Memory B cell (primary cell): ENCODE measurements at regions not wholly inside any gene's neighbourhood (a gene's known extent, or its start where the extent isn't known, plus 50 kb on each side); places are given as distances from the start of the nearest gene placed in this dataset.
"Not testable (repeated sequence)": the region's sequence is repeated elsewhere in the genome, so short reads cannot be mapped to it uniquely, and the experiment has no call there.

Experiments used
- ATAC-seq: fragments of 150-1000 bp; cut with Tn5 transposase; 2 replicates; pipeline ENCODE4 v1.10.0; 2021; ENCODE audit warnings: low read depth, mild to moderate bottlenecking, moderate library complexity
- DNase-seq, 2 donors: peaks; one replicate each; pipeline ENCODE4 v3.0.0; 2022; ENCODE audit warnings: low spot score in 2 of 2
- H3K27ac Mint-ChIP-seq: one replicate; pipeline ENCODE4 v1.8.0; 2022; ENCODE audit warnings: mild to moderate bottlenecking, moderate library complexity, mixed read lengths
- H3K27me3 Mint-ChIP-seq: one replicate; pipeline ENCODE4 v1.8.0; 2022; ENCODE audit warnings: mixed read lengths
- H3K36me3 Mint-ChIP-seq: one replicate; pipeline ENCODE4 v1.8.0; 2022; ENCODE audit warnings: mild to moderate bottlenecking, mixed read lengths
- H3K4me1 Mint-ChIP-seq: one replicate; pipeline ENCODE4 v1.8.0; 2022; ENCODE audit warnings: mixed read lengths
- H3K4me3 Mint-ChIP-seq: one replicate; pipeline ENCODE4 v1.8.0; 2022; ENCODE audit warnings: mild to moderate bottlenecking, moderate library complexity, mixed read lengths
- H3K9me3 Mint-ChIP-seq: one replicate; pipeline ENCODE4 v1.8.0; 2022; ENCODE audit warnings: mixed read lengths

- H3K27ac Mint-ChIP-seq, H3K36me3 Mint-ChIP-seq, DNase-seq, ATAC-seq, H3K9me3 Mint-ChIP-seq, H3K4me3 Mint-ChIP-seq, H3K27me3 Mint-ChIP-seq, H3K4me1 Mint-ChIP-seq: not testable (repeated sequence)
Observed at GRCh38 chr11:23335586-23335985, 475.3 kb upstream of the CCDC179 start.

DNA sequence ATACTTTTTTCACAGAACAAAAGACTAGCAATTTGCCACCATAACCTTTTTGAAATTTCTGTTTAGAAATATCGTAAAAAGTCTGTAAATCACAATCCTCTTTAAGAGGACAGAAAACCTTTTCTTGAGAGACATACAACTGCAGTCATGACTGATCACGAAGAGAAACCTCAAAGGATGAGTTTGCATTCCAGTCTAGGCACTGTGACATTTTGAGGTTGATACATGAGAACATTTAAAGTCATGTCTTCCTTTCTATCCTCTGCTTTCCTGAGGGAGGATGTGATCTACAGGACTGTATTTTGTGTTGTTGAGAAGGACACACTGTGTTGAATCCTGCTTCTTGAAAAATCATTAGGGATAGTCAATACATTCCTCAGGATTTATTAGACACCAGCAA, 476.7 kb upstream of the CCDC179 start:
- H3K4me3 Mint-ChIP-seq, result no peak overlapping the region

GRCh38 chr11:23353611-23354010, 493.3 kb upstream of the CCDC179 start:
- no peaks in the 10 kb centered on the region for H3K36me3 Mint-ChIP-seq
- no peaks in the 10 kb centered on the region for H3K9me3 Mint-ChIP-seq
- H3K4me3 Mint-ChIP-seq, result no peak overlapping the region
- H3K27me3 Mint-ChIP-seq, result no peaks in the 10 kb centered on the region
- no peaks in the 10 kb centered on the region for H3K4me1 Mint-ChIP-seq
- DNase-seq, result no peak
- no peak overlapping the region for H3K27ac Mint-ChIP-seq
- ATAC-seq, result no peak

More for the DNA sequence above, 476.7 kb upstream of the CCDC179 start:
- H3K27me3 Mint-ChIP-seq, result no peaks in the 10 kb centered on the region
- no peaks in the 10 kb centered on the region for H3K4me1 Mint-ChIP-seq
- peaks cover 1% of the 10 kb centered on the region for H3K9me3 Mint-ChIP-seq
- no peaks in the 10 kb centered on the region for H3K36me3 Mint-ChIP-seq
- ATAC-seq (no peak), DNase-seq (no peak)
- H3K27ac Mint-ChIP-seq, result no peak overlapping the region

DNA sequence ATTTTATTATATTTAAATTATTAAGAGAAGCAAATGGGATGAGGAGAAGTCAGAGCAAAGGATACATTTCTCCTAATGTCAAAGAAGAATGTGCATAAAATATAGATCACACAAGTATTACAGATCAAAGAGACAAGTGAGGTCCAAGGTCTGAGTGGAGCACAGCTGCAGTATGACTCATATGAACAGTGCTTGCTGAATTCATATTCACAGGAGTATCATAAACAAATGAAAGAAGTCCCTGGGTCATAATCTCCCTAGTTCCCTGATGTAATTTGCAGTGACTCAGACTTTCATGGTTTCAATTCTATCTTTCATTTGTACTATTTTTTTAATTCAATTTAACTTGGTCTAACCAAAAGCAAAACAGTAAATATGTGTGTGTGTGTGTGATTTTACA, 499.0 kb upstream of the CCDC179 start:
- DNase-seq (no peak), ATAC-seq (no peak)
- Mint-ChIP-seq H3K4me1 (no peaks in the 10 kb centered on the region), H3K4me3 (no peak overlapping the region), H3K36me3 (no peaks in the 10 kb centered on the region), H3K27me3 (no peaks in the 10 kb centered on the region), H3K27ac (no peak overlapping the region), H3K9me3 (peaks cover 7% of the 10 kb centered on the region)

DNA sequence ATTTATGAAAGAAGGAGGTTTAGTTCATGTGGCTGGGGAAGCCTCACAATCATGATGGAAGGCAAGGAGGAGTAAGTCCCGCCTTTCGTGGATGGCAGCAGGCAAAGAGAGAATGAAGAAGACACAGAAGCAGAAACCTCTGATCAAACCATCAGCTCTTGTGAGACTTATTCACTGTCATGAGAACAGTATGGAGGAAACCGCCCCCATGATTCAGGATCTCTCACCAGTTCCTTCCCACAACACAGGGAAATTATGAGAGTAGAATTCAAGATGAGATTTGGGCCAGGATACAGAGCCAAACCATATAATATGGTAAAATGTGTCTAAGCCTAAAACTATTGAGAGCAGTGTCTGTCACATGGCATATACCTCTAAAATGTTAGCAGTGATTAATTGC, 503.8 kb upstream of the CCDC179 start:
- H3K4me1 Mint-ChIP-seq, result no peaks in the 10 kb centered on the region
- no peaks in the 10 kb centered on the region for H3K27me3 Mint-ChIP-seq
- no peak overlapping the region for H3K27ac Mint-ChIP-seq
- ATAC-seq (no peak), DNase-seq (no peak)
- H3K4me3 Mint-ChIP-seq, result no peak overlapping the region
- H3K9me3 Mint-ChIP-seq, result peaks cover 9% of the 10 kb centered on the region
- H3K36me3 Mint-ChIP-seq, result no peaks in the 10 kb centered on the region

GRCh38 chr11:23370580-23371275, 510.5 kb upstream of the CCDC179 start:
- Mint-ChIP-seq H3K9me3 (peaks cover 10% of the 10 kb centered on the region), H3K4me1 (no peaks in the 10 kb centered on the region), H3K36me3 (no peaks in the 10 kb centered on the region), H3K27me3 (no peaks in the 10 kb centered on the region), H3K4me3 (no peak overlapping the region), H3K27ac (no peak overlapping the region)
- ATAC-seq (no peak), DNase-seq (no peak)

- Mint-ChIP-seq H3K36me3 (no peaks in the 10 kb centered on the region), H3K27ac (no peak overlapping the region), H3K4me3 (no peak overlapping the region), H3K9me3 (peaks cover 2% of the 10 kb centered on the region), H3K27me3 (no peaks in the 10 kb centered on the region), H3K4me1 (no peaks in the 10 kb centered on the region)
- no peak for ATAC-seq
- no peak for DNase-seq
Observed at GRCh38 chr11:23377909-23378308, 517.6 kb upstream of the CCDC179 start.

DNA sequence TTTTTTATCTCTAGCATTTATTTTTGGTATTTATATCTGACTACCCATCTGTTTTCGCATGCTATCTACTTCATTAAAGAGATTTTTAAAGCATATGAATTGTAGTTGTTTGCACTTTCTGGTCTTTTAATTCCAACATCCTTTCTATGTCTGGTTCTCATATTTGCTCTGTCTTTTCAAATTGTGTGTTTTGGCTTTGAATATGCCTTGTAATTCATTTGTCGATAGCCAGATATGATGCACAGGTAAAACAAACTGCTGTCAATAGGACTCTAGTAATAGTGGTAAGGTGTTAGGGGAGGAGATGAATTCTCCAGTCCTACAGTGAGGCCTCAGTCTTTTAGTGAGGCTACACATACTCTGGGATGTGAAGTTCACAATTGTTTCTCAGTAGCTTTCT, 530.8 kb upstream of the CCDC179 start:
- H3K27me3 Mint-ChIP-seq, result no peaks in the 10 kb centered on the region

DNA sequence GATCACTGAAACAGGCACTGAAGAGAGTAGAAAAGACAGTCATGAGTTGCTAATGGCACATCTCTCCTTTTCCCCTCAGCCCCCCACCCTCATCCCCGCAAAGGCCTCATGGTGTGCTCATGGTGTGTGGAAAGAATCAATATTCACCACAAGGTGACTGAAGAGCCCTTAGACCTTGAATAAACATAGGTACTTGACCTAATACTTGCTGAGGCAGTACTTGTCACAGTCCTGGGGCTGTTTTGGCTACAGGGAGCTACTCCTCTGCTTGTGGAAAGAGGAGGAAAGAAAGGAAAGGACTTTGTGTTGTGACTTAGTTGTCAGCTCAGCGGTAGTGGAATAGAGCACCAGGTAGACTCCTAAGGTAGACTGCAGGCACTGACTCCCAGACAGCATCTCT, 537.8 kb upstream of the CCDC179 start:
- peaks cover 3% of the 10 kb centered on the region for H3K9me3 Mint-ChIP-seq
- H3K4me3 Mint-ChIP-seq, result no peak overlapping the region
- no peak overlapping the region for H3K27ac Mint-ChIP-seq
- peaks cover 1% of the 10 kb centered on the region for H3K27me3 Mint-ChIP-seq
- H3K36me3 Mint-ChIP-seq, result no peaks in the 10 kb centered on the region
- no peaks in the 10 kb centered on the region for H3K4me1 Mint-ChIP-seq
- DNase-seq, result no peak
- ATAC-seq, result no peak

More for the DNA sequence above, 530.8 kb upstream of the CCDC179 start:
- ATAC-seq (no peak), DNase-seq (no peak)
- peaks cover 2% of the 10 kb centered on the region for H3K9me3 Mint-ChIP-seq
- no peak overlapping the region for H3K27ac Mint-ChIP-seq
- no peaks in the 10 kb centered on the region for H3K36me3 Mint-ChIP-seq
- no peaks in the 10 kb centered on the region for H3K4me1 Mint-ChIP-seq
- H3K4me3 Mint-ChIP-seq, result no peak overlapping the region

DNA sequence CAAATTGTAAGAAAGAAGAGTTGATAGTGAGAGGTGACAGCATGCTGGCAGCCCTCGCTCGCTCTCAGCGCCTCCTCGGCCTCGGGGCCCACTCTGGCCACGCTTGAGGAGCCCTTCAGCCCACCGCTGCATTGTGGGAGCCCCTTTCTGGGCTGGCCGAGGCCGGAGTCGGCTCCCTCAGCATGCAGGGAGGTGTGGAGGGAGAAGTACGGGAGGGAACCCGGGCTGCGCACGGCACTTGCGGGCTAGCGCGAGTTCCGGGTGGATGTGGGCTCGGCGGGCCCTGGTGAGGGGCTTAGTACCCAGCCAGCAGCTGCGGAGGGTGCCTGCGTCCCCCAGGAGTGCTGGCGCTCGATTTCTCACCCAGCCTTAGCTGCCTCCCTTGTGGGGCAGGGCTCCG, 539.7 kb upstream of the CCDC179 start:
- ATAC-seq (no peak), DNase-seq (no peak)
- H3K27me3 Mint-ChIP-seq, result peaks cover 1% of the 10 kb centered on the region
- no peak overlapping the region for H3K27ac Mint-ChIP-seq
- H3K4me3 Mint-ChIP-seq, result no peak overlapping the region
- no peaks in the 10 kb centered on the region for H3K4me1 Mint-ChIP-seq
- H3K36me3 Mint-ChIP-seq, result no peaks in the 10 kb centered on the region
- peaks cover 6% of the 10 kb centered on the region for H3K9me3 Mint-ChIP-seq

DNA sequence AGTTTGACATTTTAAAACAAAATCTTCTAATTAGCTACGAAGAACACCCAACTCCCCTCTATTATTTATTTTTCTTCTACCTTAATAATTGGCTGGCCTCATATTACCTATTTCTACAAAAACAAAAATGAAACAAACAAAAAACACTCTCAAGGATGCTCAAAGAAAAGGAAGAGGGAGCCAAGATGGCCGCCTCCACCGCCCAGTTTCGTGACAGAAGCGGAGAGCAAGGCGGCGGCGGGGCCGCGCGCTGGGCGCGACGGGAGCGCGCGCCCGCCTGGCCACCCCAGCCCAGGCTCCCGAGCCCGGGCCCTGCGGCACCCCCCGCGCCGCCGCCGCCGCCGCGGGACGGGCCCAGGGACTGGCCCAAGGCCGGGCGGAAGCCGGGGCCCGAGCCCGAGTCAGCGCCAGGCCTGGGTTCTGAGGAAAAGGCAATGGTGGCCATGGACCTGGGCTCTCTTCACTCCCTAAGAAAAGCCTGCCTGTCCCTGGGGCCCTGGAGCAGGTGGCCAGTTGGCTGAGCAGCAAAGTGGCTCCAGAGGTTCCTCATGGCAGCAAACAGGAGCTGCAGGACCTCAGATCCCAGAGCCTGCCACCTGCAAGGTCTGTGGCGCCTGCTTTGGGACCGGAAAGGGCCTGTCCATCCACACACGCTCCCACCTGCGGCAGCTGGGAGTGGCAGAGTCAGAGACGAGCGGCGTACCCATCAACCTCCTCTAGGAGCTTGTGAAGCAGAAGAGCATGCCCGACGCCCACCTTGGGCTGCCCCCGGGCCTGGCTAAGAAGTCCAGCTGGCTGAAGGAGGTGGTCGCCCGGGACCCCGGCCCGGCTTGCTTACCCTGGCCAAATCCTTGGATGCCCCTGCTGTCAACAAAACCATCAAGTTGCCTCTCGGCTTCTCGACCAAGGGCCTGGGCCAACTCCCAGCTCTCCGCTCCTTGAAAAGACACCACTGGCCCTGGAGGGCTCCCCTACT, 543.2 kb upstream of the CCDC179 start:
- DNase-seq (no peak), ATAC-seq (no peak)
- H3K4me1 Mint-ChIP-seq, result no peaks in the 10 kb centered on the region

GRCh38 chr11:23404225-23405160, 544.2 kb upstream of the CCDC179 start:
- DNase-seq, result no peak
- no peak overlapping the region for H3K27ac Mint-ChIP-seq
- no peaks in the 10 kb centered on the region for H3K36me3 Mint-ChIP-seq
- peaks cover 8% of the 10 kb centered on the region for H3K9me3 Mint-ChIP-seq
- H3K27me3 Mint-ChIP-seq, result peaks cover 1% of the 10 kb centered on the region
- H3K4me1 Mint-ChIP-seq, result no peaks in the 10 kb centered on the region
- ATAC-seq, result no peak
- H3K4me3 Mint-ChIP-seq, result no peak overlapping the region

More for the DNA sequence above, 543.2 kb upstream of the CCDC179 start:
- peaks cover 7% of the 10 kb centered on the region for H3K9me3 Mint-ChIP-seq
- no peak overlapping the region for H3K4me3 Mint-ChIP-seq
- peaks cover 1% of the 10 kb centered on the region for H3K27me3 Mint-ChIP-seq
- H3K36me3 Mint-ChIP-seq, result no peaks in the 10 kb centered on the region
- H3K27ac Mint-ChIP-seq, result no peak overlapping the region

- no peak overlapping the region for H3K27ac Mint-ChIP-seq
- no peaks in the 10 kb centered on the region for H3K27me3 Mint-ChIP-seq
- peaks cover 8% of the 10 kb centered on the region for H3K9me3 Mint-ChIP-seq
- no peak overlapping the region for H3K4me3 Mint-ChIP-seq
- H3K4me1 Mint-ChIP-seq, result no peaks in the 10 kb centered on the region
- H3K36me3 Mint-ChIP-seq, result no peaks in the 10 kb centered on the region
- ATAC-seq, result no peak
- DNase-seq, result no peak
Observed at GRCh38 chr11:23405350-23405937, 545.2 kb upstream of the CCDC179 start.
